Endothelial cell (in vitro differentiated cells): ENCODE measurements at regions not wholly inside any gene's neighbourhood (a gene's known extent, or its start where the extent isn't known, plus 50 kb on each side); places are given as distances from the start of the nearest gene placed in this dataset.

Source experiments
- DNase-seq: peaks from one replicate; pipeline ENCODE4 v3.0.0; 2021; ENCODE audit warnings: low spot score
- H3K27ac Mint-ChIP-seq: one replicate; pipeline ENCODE4 v1.8.0; 2021; ENCODE audit warnings: mixed read lengths, inconsistent platforms; ENCODE audit not compliant: unreplicated experiment
- H3K27me3 Mint-ChIP-seq: one replicate; pipeline ENCODE4 v1.8.0; 2021; ENCODE audit warnings: mild to moderate bottlenecking, moderate library complexity, mixed read lengths, inconsistent platforms; ENCODE audit not compliant: unreplicated experiment
- H3K36me3 Mint-ChIP-seq: one replicate; pipeline ENCODE4 v1.8.0; 2021; ENCODE audit warnings: mild to moderate bottlenecking, low read depth, mixed read lengths, inconsistent platforms; ENCODE audit not compliant: unreplicated experiment
- H3K4me1 Mint-ChIP-seq: one replicate; pipeline ENCODE4 v1.8.0; 2021; ENCODE audit warnings: mild to moderate bottlenecking, mixed read lengths, inconsistent platforms; ENCODE audit not compliant: unreplicated experiment
- H3K4me3 Mint-ChIP-seq: one replicate; pipeline ENCODE4 v1.8.0; 2021; ENCODE audit warnings: mild to moderate bottlenecking, mixed read lengths, inconsistent platforms; ENCODE audit not compliant: unreplicated experiment
- H3K9me3 Mint-ChIP-seq: one replicate; pipeline ENCODE4 v1.8.0; 2021; ENCODE audit warnings: mixed read lengths, inconsistent platforms; ENCODE audit not compliant: unreplicated experiment
- TF ChIP-seq, protein P1 (sequence below): fragments of 200-600 bp; sonication (generic); IDR thresholded peaks from one replicate; pipeline ENCODE4 v1.5.0; 2021; ENCODE audit warnings: antibody characterized with exemption; ENCODE audit not compliant: unreplicated experiment

DNA sequence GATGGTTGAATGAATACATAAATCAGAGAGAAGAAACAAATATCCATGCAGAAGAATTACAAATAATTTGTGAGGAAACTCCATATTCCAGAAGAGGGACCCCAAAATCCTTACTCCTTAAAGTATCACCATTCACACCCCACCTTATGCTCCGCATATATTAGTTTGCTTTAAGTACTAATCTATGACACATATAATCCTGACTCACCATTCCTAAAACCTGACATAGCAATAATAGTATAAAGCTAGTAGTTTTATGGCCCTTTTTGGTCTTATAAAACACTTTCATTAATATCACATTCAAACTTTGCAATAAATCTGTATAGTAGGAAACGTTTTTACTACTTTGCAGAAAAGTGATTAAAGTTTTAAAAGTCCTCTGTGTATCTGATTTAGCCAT is 719.0 kb upstream of the SLC39A10 start:
- H3K27ac Mint-ChIP-seq = no peak overlapping the region
- DNase-seq = no peak
- no peaks in the 10 kb centered on the region for H3K4me1 Mint-ChIP-seq
- no peaks in the 10 kb centered on the region for H3K9me3 Mint-ChIP-seq
- H3K27me3 Mint-ChIP-seq = peaks cover 2% of the 10 kb centered on the region
- no peaks in the 10 kb centered on the region for H3K36me3 Mint-ChIP-seq
- TF ChIP-seq, protein P1, sequence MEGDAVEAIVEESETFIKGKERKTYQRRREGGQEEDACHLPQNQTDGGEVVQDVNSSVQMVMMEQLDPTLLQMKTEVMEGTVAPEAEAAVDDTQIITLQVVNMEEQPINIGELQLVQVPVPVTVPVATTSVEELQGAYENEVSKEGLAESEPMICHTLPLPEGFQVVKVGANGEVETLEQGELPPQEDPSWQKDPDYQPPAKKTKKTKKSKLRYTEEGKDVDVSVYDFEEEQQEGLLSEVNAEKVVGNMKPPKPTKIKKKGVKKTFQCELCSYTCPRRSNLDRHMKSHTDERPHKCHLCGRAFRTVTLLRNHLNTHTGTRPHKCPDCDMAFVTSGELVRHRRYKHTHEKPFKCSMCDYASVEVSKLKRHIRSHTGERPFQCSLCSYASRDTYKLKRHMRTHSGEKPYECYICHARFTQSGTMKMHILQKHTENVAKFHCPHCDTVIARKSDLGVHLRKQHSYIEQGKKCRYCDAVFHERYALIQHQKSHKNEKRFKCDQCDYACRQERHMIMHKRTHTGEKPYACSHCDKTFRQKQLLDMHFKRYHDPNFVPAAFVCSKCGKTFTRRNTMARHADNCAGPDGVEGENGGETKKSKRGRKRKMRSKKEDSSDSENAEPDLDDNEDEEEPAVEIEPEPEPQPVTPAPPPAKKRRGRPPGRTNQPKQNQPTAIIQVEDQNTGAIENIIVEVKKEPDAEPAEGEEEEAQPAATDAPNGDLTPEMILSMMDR = no peak
- H3K4me3 Mint-ChIP-seq = no peak overlapping the region

- Mint-ChIP-seq H3K27me3 (no peaks in the 10 kb centered on the region), H3K36me3 (no peaks in the 10 kb centered on the region), H3K27ac (no peak overlapping the region), H3K4me3 (no peak overlapping the region), H3K4me1 (no peaks in the 10 kb centered on the region), H3K9me3 (no peaks in the 10 kb centered on the region)
- no peak for DNase-seq
- TF ChIP-seq, protein P1 = no peak
Observed at GRCh38 chr2:194927489-194927888, 729.5 kb upstream of the SLC39A10 start.

DNA sequence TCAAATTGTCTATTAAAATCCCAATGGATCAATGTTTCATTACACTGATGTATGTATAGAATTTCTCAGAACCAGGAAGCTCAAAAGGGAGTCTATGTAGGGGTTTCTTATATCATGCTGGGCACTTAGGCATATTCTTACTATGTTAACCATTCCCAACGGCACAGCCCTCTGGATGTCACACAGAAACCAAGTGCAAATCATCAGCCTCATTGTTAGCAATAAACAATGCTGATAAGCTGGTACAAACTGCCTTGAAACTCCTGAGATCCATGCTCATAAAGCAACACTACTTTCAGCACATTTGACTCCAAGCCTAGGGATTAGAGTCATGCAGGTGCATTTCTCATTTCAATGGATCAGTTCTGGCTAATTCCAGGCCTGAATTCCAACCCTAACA is 730.2 kb upstream of the SLC39A10 start:
- TF ChIP-seq, protein P1 = no peak
- H3K9me3 Mint-ChIP-seq = no peaks in the 10 kb centered on the region
- no peak overlapping the region for H3K27ac Mint-ChIP-seq
- H3K27me3 Mint-ChIP-seq = no peaks in the 10 kb centered on the region
- no peak for DNase-seq
- no peak overlapping the region for H3K4me3 Mint-ChIP-seq
- H3K36me3 Mint-ChIP-seq = no peaks in the 10 kb centered on the region
- H3K4me1 Mint-ChIP-seq = no peaks in the 10 kb centered on the region

GRCh38 chr2:194925742-194926141 is 731.3 kb upstream of the SLC39A10 start:
- no peaks in the 10 kb centered on the region for H3K27me3 Mint-ChIP-seq
- no peaks in the 10 kb centered on the region for H3K9me3 Mint-ChIP-seq
- DNase-seq = no peak
- no peaks in the 10 kb centered on the region for H3K4me1 Mint-ChIP-seq
- H3K36me3 Mint-ChIP-seq = no peaks in the 10 kb centered on the region
- H3K4me3 Mint-ChIP-seq = no peak overlapping the region
- H3K27ac Mint-ChIP-seq = no peak overlapping the region
- TF ChIP-seq, protein P1 = no peak

GRCh38 chr2:194917519-194917918 is 739.5 kb upstream of the SLC39A10 start:
- Mint-ChIP-seq H3K4me1 (no peaks in the 10 kb centered on the region), H3K27me3 (no peaks in the 10 kb centered on the region)

More at GRCh38 chr2:194917519-194917918, 739.5 kb upstream of the SLC39A10 start:
- TF ChIP-seq, protein P1 = no peak
- DNase-seq = no peak
- Mint-ChIP-seq H3K36me3 (no peaks in the 10 kb centered on the region), H3K4me3 (no peak overlapping the region), H3K27ac (no peak overlapping the region), H3K9me3 (no peaks in the 10 kb centered on the region)
